ENCODE measurements at regions not wholly inside any gene's neighbourhood (a gene's known extent, or its start where the extent isn't known, plus 50 kb on each side); places are given as distances from the start of the nearest gene placed in this dataset.
"Not testable (repeated sequence)": the region's sequence is repeated elsewhere in the genome, so short reads cannot be mapped to it uniquely, and the experiment has no call there.

- no peak for DNase-seq
Measured at GRCh38 chr2:116776556-116776955, 1037.9 kb upstream of the DDX18 start.

GRCh38 chr2:116787848-116788247 lies 1026.6 kb upstream of the DDX18 start:
- DNase-seq = no peak

GRCh38 chr2:116802671-116803070 lies 1011.8 kb upstream of the DDX18 start:
- no peak for DNase-seq

- no peak for DNase-seq
Measured at GRCh38 chr2:116804901-116805300, 1009.6 kb upstream of the DDX18 start.

DNA sequence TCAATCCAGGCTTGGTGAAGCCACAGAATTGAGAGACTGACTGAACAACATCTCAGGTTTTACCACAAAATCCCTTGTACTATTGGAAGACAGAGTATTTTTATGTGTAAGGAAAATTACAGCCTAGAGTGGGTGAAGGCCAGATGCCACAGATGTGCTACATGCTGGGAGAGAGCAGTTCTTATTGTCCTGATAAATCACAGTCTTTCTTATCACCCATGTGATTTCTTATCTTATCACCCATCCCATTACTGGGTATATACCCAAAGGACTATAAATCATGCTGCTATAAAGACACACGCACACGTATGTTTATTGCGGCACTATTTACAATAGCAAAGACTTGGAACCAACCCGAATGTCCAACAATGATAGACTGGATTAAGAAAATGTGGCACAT lies 1008.0 kb upstream of the DDX18 start:
- not testable (repeated sequence) for DNase-seq

GRCh38 chr2:116809109-116809508 lies 1005.4 kb upstream of the DDX18 start:
- DNase-seq = no peak

GRCh38 chr2:116810071-116810470 lies 1004.4 kb upstream of the DDX18 start:
- DNase-seq = no peak

GRCh38 chr2:116810645-116811044 lies 1003.8 kb upstream of the DDX18 start:
- no peak for DNase-seq

GRCh38 chr2:116819355-116819754 lies 995.1 kb upstream of the DDX18 start:
- DNase-seq = no peak

- DNase-seq = no peak
Measured at GRCh38 chr2:116820986-116821385, 993.5 kb upstream of the DDX18 start.

GRCh38 chr2:116829543-116829942 lies 984.9 kb upstream of the DDX18 start:
- not testable (repeated sequence) for DNase-seq

GRCh38 chr2:116832148-116832547 lies 982.3 kb upstream of the DDX18 start:
- no peak for DNase-seq

DNA sequence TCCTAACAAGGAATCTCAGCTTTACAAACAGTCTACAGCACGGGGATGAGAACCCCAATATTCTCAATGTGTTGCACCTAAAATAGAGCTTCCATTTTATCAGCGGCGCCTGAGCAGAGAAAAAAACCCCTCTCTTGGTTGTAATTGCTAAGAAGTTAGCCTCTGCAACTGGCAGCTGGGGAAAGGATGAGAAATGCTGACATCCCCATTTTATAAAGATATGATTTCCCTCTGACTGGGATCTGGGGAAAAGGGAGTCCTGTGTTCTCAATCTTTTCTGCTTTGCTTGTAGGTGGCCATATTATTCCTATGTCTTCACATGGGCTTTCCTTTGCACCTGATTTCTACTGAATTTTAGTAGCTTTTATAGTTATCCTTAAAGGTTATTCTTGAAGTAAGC lies 981.4 kb upstream of the DDX18 start:
- DNase-seq = no peak

- DNase-seq = no peak
Measured at GRCh38 chr2:116842164-116842563, 972.3 kb upstream of the DDX18 start.

GRCh38 chr2:116859708-116860107 lies 954.8 kb upstream of the DDX18 start:
- no peak for DNase-seq

DNA sequence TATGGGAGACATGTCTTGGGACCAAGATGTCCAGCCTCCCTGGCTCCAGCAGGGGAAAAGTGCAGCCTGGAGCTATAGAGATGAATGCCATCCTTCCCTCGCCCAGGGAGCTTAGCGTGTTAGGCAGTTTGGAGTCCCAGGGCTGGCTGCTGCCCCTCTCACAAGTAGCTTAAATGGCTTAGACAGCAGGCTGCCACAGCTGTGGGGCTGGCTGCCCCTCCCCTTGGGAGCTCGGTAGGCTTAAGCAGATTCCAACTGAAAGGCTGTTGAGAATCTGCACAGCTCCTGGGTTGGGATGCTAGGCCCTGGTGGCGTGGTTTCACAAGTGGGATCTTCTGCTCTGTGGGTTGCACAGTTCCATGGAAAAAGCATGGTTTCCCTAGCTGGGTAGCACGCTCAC lies 940.5 kb upstream of the DDX18 start:
- no peak for DNase-seq

DNA sequence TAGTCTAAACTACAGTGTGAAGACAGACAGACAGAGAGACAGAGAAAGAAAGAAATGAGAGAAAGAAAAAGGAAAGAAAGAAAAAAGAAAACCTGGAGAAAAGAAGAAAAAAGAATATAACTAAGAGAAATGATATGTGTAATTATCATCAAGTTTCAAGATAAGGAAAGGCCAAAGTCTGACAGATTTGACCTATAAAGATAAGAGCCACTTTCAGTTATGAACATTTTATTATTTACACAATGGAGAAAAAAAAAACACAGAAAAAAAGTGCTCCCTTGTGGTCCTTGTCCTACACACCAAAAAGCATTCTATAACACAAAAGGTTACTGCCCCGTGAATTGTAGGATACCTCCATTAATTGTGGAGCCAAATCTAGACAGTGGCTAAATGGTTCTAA lies 937.2 kb upstream of the DDX18 start:
- DNase-seq = no peak

- DNase-seq = no peak
Measured at GRCh38 chr2:116877944-116878343, 936.5 kb upstream of the DDX18 start.

GRCh38 chr2:116879650-116880160 lies 934.8 kb upstream of the DDX18 start:
- no peak for DNase-seq

GRCh38 chr2:116891191-116891590 lies 923.3 kb upstream of the DDX18 start:
- no peak for DNase-seq

- DNase-seq = no peak
Measured at GRCh38 chr2:116911540-116911939, 903.0 kb upstream of the DDX18 start.

GRCh38 chr2:116915673-116916072 lies 898.8 kb upstream of the DDX18 start:
- no peak for DNase-seq

DNA sequence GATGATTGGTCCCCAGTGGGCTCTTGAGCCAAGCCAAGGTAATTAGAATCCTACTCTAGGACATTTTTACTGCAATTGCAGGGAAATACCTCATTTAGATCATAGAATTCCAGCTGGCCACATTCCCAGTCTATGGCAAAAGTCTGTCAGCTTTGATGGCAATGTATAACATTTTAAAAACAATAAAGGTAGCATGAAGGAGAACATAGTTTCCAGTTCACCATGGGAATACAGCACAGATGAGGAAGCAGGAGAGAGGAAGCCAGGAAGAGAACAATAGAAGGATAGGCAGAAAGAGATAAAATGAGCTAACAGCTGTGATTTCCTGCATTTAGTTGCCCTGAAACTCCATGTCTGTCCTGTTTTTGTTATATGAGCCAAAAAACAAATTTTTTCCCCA lies 897.3 kb upstream of the DDX18 start:
- DNase-seq = no peak

DNA sequence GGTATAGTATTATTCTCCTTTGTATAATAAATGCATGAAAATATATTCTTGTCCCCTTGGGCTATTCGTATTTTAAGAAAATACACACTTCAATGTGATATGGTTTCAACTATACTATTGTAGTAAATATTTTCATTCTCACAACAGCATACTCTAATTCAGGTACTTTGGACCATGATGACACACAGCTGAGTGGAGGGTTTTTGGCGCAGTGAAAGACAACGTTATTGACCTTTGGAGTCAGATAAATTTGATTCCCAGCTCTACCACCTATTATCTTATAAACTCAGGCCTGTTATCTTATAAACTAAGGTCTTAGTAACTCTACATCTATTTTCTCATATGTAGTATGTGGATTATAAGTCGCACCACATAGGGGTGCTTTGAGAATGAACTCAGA lies 895.9 kb upstream of the DDX18 start:
- no peak for DNase-seq

- no peak for DNase-seq
Measured at GRCh38 chr2:116922414-116922813, 892.1 kb upstream of the DDX18 start.

GRCh38 chr2:116924509-116924908 lies 890.0 kb upstream of the DDX18 start:
- DNase-seq = no peak
